ENCODE measurements at regions not wholly inside any gene's neighbourhood (a gene's known extent, or its start where the extent isn't known, plus 50 kb on each side); places are given as distances from the start of the nearest gene placed in this dataset.

DNA sequence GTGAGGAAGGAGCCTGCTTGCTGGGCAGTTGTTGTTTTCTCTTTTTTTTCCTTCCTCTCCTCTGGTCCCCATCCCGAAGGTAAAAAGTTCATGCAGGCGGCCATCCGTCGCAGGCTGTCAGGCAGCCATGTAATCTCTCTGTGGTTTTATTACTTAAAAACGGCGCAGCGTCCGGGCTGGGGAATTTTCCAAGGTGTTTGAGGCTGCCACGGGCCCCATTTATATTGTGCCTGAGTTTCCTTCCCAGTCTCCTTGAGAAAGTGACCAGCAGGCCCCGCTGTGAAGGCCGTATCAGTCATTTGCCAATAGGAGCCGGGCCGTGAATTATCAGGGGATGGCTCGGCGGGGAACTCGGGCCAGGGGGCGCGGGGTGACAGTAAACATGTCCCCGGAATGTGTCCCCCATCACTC is 289.7 kb downstream of the PBX3 start:
- Histone ChIP-seq H3F3A (replicated peaks; ENCODE audit: low read depth) (no peaks in the 10 kb centered on the region), H3K9me2 (ENCODE audit: insufficient read depth) (no peaks in the 10 kb centered on the region), H3K27ac (ENCODE audit: low read depth) (no peak overlapping the region), H3K27me3 (ENCODE audit: insufficient read depth) (no peaks in the 10 kb centered on the region), H3K79me2 (replicated peaks; ENCODE audit: insufficient read depth) (no peaks in the 10 kb centered on the region), H4K20me1 (replicated peaks; ENCODE audit: insufficient read depth) (no peaks in the 10 kb centered on the region), H3K4me3 (no peak overlapping the region), H3K4me1 (ENCODE audit: insufficient read depth) (no peaks in the 10 kb centered on the region), H3K36me3 (ENCODE audit: insufficient read depth) (no peaks in the 10 kb centered on the region), H3K4me2 (no peak overlapping the region), H2AFZ (peak overlapping the region; percentile 52; the same call in 1 of the 2 replicates)
- H3K27me3 Mint-ChIP-seq (ENCODE audit: insufficient read depth, low read depth, poor library complexity): peaks cover 8% of the 10 kb centered on the region
- TF ChIP-seq, protein P1, sequence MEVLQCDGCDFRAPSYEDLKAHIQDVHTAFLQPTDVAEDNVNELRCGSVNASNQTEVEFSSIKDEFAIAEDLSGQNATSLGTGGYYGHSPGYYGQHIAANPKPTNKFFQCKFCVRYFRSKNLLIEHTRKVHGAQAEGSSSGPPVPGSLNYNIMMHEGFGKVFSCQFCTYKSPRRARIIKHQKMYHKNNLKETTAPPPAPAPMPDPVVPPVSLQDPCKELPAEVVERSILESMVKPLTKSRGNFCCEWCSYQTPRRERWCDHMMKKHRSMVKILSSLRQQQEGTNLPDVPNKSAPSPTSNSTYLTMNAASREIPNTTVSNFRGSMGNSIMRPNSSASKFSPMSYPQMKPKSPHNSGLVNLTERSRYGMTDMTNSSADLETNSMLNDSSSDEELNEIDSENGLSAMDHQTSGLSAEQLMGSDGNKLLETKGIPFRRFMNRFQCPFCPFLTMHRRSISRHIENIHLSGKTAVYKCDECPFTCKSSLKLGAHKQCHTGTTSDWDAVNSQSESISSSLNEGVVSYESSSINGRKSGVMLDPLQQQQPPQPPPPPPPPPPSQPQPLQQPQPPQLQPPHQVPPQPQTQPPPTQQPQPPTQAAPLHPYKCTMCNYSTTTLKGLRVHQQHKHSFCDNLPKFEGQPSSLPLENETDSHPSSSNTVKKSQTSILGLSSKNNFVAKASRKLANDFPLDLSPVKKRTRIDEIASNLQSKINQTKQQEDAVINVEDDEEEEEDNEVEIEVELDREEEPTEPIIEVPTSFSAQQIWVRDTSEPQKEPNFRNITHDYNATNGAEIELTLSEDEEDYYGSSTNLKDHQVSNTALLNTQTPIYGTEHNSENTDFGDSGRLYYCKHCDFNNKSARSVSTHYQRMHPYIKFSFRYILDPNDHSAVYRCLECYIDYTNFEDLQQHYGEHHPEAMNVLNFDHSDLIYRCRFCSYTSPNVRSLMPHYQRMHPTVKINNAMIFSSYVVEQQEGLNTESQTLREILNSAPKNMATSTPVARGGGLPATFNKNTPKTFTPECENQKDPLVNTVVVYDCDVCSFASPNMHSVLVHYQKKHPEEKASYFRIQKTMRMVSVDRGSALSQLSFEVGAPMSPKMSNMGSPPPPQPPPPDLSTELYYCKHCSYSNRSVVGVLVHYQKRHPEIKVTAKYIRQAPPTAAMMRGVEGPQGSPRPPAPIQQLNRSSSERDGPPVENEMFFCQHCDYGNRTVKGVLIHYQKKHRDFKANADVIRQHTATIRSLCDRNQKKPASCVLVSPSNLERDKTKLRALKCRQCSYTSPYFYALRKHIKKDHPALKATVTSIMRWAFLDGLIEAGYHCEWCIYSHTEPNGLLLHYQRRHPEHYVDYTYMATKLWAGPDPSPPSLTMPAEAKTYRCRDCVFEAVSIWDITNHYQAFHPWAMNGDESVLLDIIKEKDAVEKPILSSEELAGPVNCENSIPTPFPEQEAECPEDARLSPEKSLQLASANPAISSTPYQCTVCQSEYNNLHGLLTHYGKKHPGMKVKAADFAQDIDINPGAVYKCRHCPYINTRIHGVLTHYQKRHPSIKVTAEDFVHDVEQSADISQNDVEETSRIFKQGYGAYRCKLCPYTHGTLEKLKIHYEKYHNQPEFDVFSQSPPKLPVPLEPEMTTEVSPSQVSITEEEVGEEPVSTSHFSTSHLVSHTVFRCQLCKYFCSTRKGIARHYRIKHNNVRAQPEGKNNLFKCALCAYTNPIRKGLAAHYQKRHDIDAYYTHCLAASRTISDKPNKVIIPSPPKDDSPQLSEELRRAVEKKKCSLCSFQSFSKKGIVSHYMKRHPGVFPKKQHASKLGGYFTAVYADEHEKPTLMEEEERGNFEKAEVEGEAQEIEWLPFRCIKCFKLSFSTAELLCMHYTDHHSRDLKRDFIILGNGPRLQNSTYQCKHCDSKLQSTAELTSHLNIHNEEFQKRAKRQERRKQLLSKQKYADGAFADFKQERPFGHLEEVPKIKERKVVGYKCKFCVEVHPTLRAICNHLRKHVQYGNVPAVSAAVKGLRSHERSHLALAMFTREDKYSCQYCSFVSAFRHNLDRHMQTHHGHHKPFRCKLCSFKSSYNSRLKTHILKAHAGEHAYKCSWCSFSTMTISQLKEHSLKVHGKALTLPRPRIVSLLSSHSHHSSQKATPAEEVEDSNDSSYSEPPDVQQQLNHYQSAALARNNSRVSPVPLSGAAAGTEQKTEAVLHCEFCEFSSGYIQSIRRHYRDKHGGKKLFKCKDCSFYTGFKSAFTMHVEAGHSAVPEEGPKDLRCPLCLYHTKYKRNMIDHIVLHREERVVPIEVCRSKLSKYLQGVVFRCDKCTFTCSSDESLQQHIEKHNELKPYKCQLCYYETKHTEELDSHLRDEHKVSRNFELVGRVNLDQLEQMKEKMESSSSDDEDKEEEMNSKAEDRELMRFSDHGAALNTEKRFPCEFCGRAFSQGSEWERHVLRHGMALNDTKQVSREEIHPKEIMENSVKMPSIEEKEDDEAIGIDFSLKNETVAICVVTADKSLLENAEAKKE (CRISPR knock-in tag; IDR thresholded peaks at IDR 0.05): no peak
- no peaks in the 10 kb centered on the region for H3K4me1 Mint-ChIP-seq
- H3K4me3 Mint-ChIP-seq: no peak overlapping the region
- H3K36me3 Mint-ChIP-seq (ENCODE audit: low read depth): no peaks in the 10 kb centered on the region
- no peak overlapping the region for H3K27ac Mint-ChIP-seq
- DNase-seq (ENCODE audit: low spot score): no peak
- no peak for ATAC-seq
- no peaks in the 10 kb centered on the region for H3K9me3 Mint-ChIP-seq

- Histone ChIP-seq H3K4me2 (no peak overlapping the region), H3K4me1 (ENCODE audit: insufficient read depth) (no peaks in the 10 kb centered on the region), H4K20me1 (replicated peaks; ENCODE audit: insufficient read depth) (no peaks in the 10 kb centered on the region), H3K27me3 (ENCODE audit: insufficient read depth) (no peaks in the 10 kb centered on the region), H3F3A (replicated peaks; ENCODE audit: low read depth) (no peaks in the 10 kb centered on the region), H3K79me2 (replicated peaks; ENCODE audit: insufficient read depth) (no peaks in the 10 kb centered on the region), H3K4me3 (no peak overlapping the region), H3K36me3 (ENCODE audit: insufficient read depth) (no peaks in the 10 kb centered on the region), H2AFZ (no peak overlapping the region), H3K9me2 (ENCODE audit: insufficient read depth) (no peaks in the 10 kb centered on the region), H3K27ac (ENCODE audit: low read depth) (no peak overlapping the region)
- H3K27ac Mint-ChIP-seq: no peak overlapping the region
- H3K9me3 Mint-ChIP-seq: no peaks in the 10 kb centered on the region; the same call in 2 of the 3 replicates
- peaks cover 8% of the 10 kb centered on the region for H3K27me3 Mint-ChIP-seq (ENCODE audit: insufficient read depth, low read depth, poor library complexity)
- no peaks in the 10 kb centered on the region for H3K4me1 Mint-ChIP-seq
- TF ChIP-seq NANOG (IDR thresholded peaks at IDR 0.05; ENCODE audit: borderline replicate concordance) (no peak), EZH2 (IDR thresholded peaks at IDR 0.05; ENCODE audit: low read depth, unreplicated experiment) (no peak), ZNF114 (CRISPR knock-in tag; IDR thresholded peaks at IDR 0.05) (no peak), ZNF331 (CRISPR knock-in tag; IDR thresholded peaks at IDR 0.05; ENCODE audit: low read depth) (no peak)
- TF ChIP-seq, protein P1 (CRISPR knock-in tag; IDR thresholded peaks at IDR 0.05): no peak
- H3K36me3 Mint-ChIP-seq (ENCODE audit: low read depth): no peaks in the 10 kb centered on the region; the same call in 2 of the 3 replicates
- ATAC-seq (no peak), DNase-seq (ENCODE audit: low spot score) (no peak)
- H3K4me3 Mint-ChIP-seq: no peak overlapping the region
These were observed 287.8 kb upstream of the MVB12B start for GRCh38 chr9:126038790-126039189.

All from GM23338 (cell line).